Neural crest cell (in vitro differentiated cells): ENCODE measurements at regions not wholly inside any gene's neighbourhood (a gene's known extent, or its start where the extent isn't known, plus 50 kb on each side); places are given as distances from the start of the nearest gene placed in this dataset.

ENCODE experiments used
- DNase-seq: peaks from one replicate; pipeline ENCODE4 v3.0.0; 2021; ENCODE audit warnings: low read depth, mixed read lengths, low spot score
- H3K27ac Mint-ChIP-seq: one replicate; pipeline ENCODE4 v1.8.0; 2021; ENCODE audit warnings: mild to moderate bottlenecking, mixed read lengths; ENCODE audit not compliant: unreplicated experiment
- H3K27me3 Mint-ChIP-seq: 2 replicates; pipeline ENCODE4 v1.8.0; 2021; ENCODE audit warnings: low read depth, mild to moderate bottlenecking, mixed read lengths
- H3K36me3 Mint-ChIP-seq: 2 replicates; pipeline ENCODE4 v1.8.0; 2021; ENCODE audit warnings: low read depth, mild to moderate bottlenecking, mixed read lengths
- H3K4me1 Mint-ChIP-seq: 2 replicates; pipeline ENCODE4 v1.8.0; 2021; ENCODE audit warnings: mixed read lengths
- H3K4me3 Mint-ChIP-seq: one replicate; pipeline ENCODE4 v1.8.0; 2021; ENCODE audit warnings: mild to moderate bottlenecking, mixed read lengths
- H3K9me3 Mint-ChIP-seq: 2 replicates; pipeline ENCODE4 v1.8.0; 2021; ENCODE audit warnings: mixed read lengths
- TF ChIP-seq, protein P1 (sequence below): fragments of 200-600 bp; sonication (generic); conservative IDR thresholded peaks from 2 replicates; pipeline ENCODE4 v1.5.0; 2021; ENCODE audit warnings: antibody characterized with exemption, mild to moderate bottlenecking

DNA sequence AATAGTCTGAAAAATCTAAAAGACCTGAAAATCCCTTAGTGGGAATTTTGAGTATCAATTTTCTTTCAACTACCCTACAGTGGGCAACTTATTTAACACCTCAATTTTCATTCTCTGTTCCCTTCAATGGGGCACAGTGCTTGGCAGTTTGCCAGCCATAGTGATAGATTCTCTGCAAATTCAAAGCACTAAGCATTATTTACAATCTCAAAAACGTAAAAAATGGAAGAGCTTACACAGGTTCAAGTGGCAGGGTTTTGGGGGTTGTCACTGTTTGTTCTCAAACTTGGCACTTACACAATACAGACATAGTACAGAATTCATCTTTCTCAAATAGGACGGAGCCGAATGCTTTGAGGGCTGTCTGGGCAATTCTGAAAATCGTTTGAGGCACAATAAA, 515.0 kb downstream of the EFNA5 start:
- no peak for DNase-seq
- peaks cover 10% of the 10 kb centered on the region for H3K4me1 Mint-ChIP-seq
- H3K36me3 Mint-ChIP-seq, result peaks cover 11% of the 10 kb centered on the region
- H3K27ac Mint-ChIP-seq, result no peak overlapping the region
- TF ChIP-seq, protein P1, sequence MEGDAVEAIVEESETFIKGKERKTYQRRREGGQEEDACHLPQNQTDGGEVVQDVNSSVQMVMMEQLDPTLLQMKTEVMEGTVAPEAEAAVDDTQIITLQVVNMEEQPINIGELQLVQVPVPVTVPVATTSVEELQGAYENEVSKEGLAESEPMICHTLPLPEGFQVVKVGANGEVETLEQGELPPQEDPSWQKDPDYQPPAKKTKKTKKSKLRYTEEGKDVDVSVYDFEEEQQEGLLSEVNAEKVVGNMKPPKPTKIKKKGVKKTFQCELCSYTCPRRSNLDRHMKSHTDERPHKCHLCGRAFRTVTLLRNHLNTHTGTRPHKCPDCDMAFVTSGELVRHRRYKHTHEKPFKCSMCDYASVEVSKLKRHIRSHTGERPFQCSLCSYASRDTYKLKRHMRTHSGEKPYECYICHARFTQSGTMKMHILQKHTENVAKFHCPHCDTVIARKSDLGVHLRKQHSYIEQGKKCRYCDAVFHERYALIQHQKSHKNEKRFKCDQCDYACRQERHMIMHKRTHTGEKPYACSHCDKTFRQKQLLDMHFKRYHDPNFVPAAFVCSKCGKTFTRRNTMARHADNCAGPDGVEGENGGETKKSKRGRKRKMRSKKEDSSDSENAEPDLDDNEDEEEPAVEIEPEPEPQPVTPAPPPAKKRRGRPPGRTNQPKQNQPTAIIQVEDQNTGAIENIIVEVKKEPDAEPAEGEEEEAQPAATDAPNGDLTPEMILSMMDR, result no peak
- H3K9me3 Mint-ChIP-seq, result peaks cover 12% of the 10 kb centered on the region
- H3K4me3 Mint-ChIP-seq, result no peak overlapping the region
- H3K27me3 Mint-ChIP-seq, result no peaks in the 10 kb centered on the region

DNA sequence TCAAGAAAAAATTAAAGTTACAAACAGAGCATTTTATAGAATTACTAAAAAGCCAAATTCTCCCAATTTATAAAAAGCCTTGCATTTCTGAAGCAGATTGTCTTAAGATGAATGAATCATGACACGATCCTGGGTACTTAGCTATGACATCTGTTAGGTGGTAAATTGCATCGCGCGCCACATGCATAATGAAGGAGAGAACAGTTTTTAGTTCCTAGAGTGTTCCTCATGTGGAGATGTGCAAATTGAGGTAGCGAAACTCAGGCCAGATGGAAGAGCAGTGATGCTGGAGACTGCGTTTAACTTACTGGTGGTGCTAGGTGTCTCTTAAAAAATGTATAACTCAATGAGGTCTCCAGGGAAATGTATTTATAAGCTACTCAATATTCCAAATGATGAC, 516.1 kb downstream of the EFNA5 start:
- DNase-seq, result no peak
- Mint-ChIP-seq H3K27me3 (no peaks in the 10 kb centered on the region), H3K4me1 (peaks cover 10% of the 10 kb centered on the region), H3K27ac (no peak overlapping the region), H3K9me3 (peaks cover 6% of the 10 kb centered on the region), H3K36me3 (peaks cover 6% of the 10 kb centered on the region), H3K4me3 (no peak overlapping the region)
- TF ChIP-seq, protein P1, result no peak

DNA sequence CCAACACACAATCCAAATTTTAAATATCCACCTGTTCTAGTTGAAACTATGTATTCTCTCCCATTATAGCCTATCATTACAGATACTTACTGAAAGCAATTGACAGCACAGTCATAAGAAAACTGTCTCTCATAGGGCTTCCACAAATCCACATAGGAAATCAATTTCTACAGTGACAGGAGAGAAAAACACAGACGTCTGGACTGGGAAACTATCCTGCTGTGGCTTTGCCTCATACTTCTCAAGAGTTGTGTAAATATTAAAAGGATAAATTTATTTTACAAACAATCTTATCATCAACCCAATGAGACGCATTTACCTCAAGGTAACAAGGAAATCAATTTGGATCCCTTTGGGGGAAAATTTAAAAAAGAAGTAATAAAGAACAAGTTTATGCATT, 517.5 kb downstream of the EFNA5 start:
- no peaks in the 10 kb centered on the region for H3K27me3 Mint-ChIP-seq
- H3K36me3 Mint-ChIP-seq, result no peaks in the 10 kb centered on the region
- peaks cover 10% of the 10 kb centered on the region for H3K4me1 Mint-ChIP-seq
- TF ChIP-seq, protein P1, result no peak
- H3K9me3 Mint-ChIP-seq, result no peaks in the 10 kb centered on the region
- no peak for DNase-seq
- no peak overlapping the region for H3K4me3 Mint-ChIP-seq
- no peak overlapping the region for H3K27ac Mint-ChIP-seq

DNA sequence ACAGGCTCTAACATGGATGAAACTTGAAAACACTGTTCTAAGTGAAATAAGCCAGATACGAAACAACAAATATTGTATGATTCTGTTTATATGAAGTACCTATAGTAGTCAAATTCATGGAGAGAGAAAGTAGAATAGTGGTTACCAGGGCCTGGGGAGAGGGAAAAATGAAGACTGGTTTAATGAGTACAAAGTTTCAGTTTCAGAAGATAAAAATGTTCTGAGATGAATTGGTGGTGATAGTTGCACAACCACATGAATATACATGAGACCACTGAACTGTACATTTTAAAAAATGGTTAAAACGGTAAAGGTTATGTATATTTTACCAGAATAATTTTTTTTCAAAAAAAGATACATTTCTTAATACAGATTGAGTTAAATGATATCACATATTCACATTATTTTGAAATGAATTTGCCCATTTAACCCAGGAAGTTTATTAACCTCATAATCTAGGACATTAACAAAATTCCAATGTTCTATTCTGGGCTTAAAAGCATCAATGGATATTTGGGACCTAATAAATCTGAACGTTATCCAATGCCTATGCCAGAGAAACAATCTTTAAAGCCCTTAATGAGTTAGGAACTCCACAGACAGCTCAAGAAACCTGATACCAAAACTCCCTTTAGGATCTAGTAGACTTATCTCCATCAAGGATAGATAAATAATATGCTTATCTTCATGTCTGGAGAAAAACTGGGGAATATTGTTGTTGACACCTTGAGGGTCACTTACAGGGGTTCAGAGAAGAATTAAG, 521.3 kb downstream of the EFNA5 start:
- no peak overlapping the region for H3K27ac Mint-ChIP-seq
- no peaks in the 10 kb centered on the region for H3K36me3 Mint-ChIP-seq
- DNase-seq, result no peak
- peaks cover 20% of the 10 kb centered on the region for H3K4me1 Mint-ChIP-seq
- H3K9me3 Mint-ChIP-seq, result no peaks in the 10 kb centered on the region
- H3K4me3 Mint-ChIP-seq, result no peak overlapping the region
- H3K27me3 Mint-ChIP-seq, result no peaks in the 10 kb centered on the region
- TF ChIP-seq, protein P1, result no peak

DNA sequence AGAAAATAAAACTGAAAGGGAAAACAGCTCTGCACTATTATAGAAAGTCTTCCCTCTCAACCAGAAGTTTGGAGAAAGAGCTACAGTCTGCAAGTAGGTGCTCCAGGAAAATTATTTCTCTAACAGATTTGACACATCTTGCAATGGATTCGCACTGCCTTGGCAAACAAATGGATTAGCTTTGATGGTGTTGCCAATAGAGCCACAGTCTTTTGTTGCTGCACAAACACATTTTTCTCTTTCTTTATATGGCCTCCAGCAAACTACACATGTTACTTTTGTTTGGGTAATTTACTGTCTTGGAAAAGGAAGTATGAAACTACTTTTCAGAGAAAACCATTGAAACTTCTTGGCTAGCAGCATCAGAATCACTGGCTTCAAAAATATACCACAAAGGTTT, 523.1 kb downstream of the EFNA5 start:
- TF ChIP-seq, protein P1, result no peak
- peaks cover 10% of the 10 kb centered on the region for H3K4me1 Mint-ChIP-seq
- no peaks in the 10 kb centered on the region for H3K27me3 Mint-ChIP-seq
- peaks cover 1% of the 10 kb centered on the region for H3K9me3 Mint-ChIP-seq
- H3K4me3 Mint-ChIP-seq, result no peak overlapping the region
- no peak overlapping the region for H3K27ac Mint-ChIP-seq
- H3K36me3 Mint-ChIP-seq, result peaks cover 2% of the 10 kb centered on the region
- no peak for DNase-seq
